Smooth muscle cell (in vitro differentiated cells): ENCODE measurements at regions not wholly inside any gene's neighbourhood (a gene's known extent, or its start where the extent isn't known, plus 50 kb on each side); places are given as distances from the start of the nearest gene placed in this dataset.

Experiments
- DNase-seq: peaks from one replicate; lab custom pipeline; 2025; ENCODE audit not compliant: unreplicated experiment; lab: John Stamatoyannopoulos, UW
- H2AFZ ChIP-seq: fragments of 200-600 bp; sonication (generic); 2 replicates; pipeline ENCODE4 v1.6.0; 2016; ENCODE audit warnings: antibody characterized with exemption, low read depth, mild to moderate bottlenecking
- H3F3A ChIP-seq: fragments of 200-600 bp; sonication (generic); 2 replicates; pipeline ENCODE4 v1.6.0; 2017; ENCODE audit warnings: antibody characterized with exemption, low read depth
- H3K27ac ChIP-seq: fragments of 200-600 bp; sonication (generic); 2 replicates; pipeline ENCODE4 v1.5.1; 2016; ENCODE audit warnings: low read depth, mild to moderate bottlenecking
- H3K27me3 ChIP-seq: fragments of 200-600 bp; sonication (generic); 2 replicates; pipeline ENCODE4 v1.6.1; 2016; ENCODE audit warnings: low read depth, mild to moderate bottlenecking
- H3K36me3 ChIP-seq: fragments of 200-600 bp; sonication (generic); 2 replicates; pipeline ENCODE4 v1.5.1; 2016; ENCODE audit warnings: low read depth
- H3K4me1 ChIP-seq: fragments of 200-600 bp; sonication (generic); 2 replicates; pipeline ENCODE4 v1.5.1; 2016; ENCODE audit warnings: low read depth
- H3K4me2 ChIP-seq: fragments of 200-600 bp; sonication (generic); 2 replicates; pipeline ENCODE4 v1.6.0; 2016; ENCODE audit warnings: mild to moderate bottlenecking
- H3K4me3 ChIP-seq: fragments of 200-600 bp; sonication (generic); 2 replicates; pipeline ENCODE4 v1.5.1; 2016; ENCODE audit warnings: mild to moderate bottlenecking
- H3K79me2 ChIP-seq: fragments of 200-600 bp; sonication (generic); 2 replicates; pipeline ENCODE4 v1.6.0; 2016; ENCODE audit warnings: low read depth, mild to moderate bottlenecking
- H3K9ac ChIP-seq: fragments of 200-600 bp; sonication (generic); 2 replicates; pipeline ENCODE4 v1.6.0; 2016; ENCODE audit warnings: low read depth
- H3K9me3 ChIP-seq: fragments of 200-600 bp; sonication (generic); replicated peaks from 2 replicates; pipeline ENCODE4 v1.5.1; 2016; ENCODE audit warnings: low read depth
- H4K20me1 ChIP-seq: fragments of 200-600 bp; sonication (generic); 2 replicates; pipeline ENCODE4 v1.6.0; 2016; ENCODE audit warnings: low read depth
- WGBS: methylation state at CpG from one replicate; pipeline ENCODE4 v1.1.7; 2016; ENCODE audit warnings: low lambda C conversion rate; 5-methylcytosine and 5-hydroxymethylcytosine counted together
- TF ChIP-seq, protein P1 (sequence below): fragments of 200-600 bp; sonication (generic); IDR thresholded peaks from 2 replicates; pipeline ENCODE4 v1.5.1; 2017; ENCODE audit warnings: borderline replicate concordance, mild to moderate bottlenecking, antibody characterized with exemption; ENCODE audit not compliant: insufficient read depth, poor library complexity, severe bottlenecking

GRCh38 chr12:108438667-108439066, 76.4 kb upstream of the FICD start:
- TF ChIP-seq, protein P1, sequence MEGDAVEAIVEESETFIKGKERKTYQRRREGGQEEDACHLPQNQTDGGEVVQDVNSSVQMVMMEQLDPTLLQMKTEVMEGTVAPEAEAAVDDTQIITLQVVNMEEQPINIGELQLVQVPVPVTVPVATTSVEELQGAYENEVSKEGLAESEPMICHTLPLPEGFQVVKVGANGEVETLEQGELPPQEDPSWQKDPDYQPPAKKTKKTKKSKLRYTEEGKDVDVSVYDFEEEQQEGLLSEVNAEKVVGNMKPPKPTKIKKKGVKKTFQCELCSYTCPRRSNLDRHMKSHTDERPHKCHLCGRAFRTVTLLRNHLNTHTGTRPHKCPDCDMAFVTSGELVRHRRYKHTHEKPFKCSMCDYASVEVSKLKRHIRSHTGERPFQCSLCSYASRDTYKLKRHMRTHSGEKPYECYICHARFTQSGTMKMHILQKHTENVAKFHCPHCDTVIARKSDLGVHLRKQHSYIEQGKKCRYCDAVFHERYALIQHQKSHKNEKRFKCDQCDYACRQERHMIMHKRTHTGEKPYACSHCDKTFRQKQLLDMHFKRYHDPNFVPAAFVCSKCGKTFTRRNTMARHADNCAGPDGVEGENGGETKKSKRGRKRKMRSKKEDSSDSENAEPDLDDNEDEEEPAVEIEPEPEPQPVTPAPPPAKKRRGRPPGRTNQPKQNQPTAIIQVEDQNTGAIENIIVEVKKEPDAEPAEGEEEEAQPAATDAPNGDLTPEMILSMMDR = no peak
- Histone ChIP-seq H3K27me3 (no peaks in the 10 kb centered on the region), H3K9ac (no peak overlapping the region), H3K36me3 (no peaks in the 10 kb centered on the region), H3K4me2 (no peak overlapping the region), H3K27ac (no peak overlapping the region), H2AFZ (no peak overlapping the region), H4K20me1 (no peaks in the 10 kb centered on the region), H3K4me1 (peaks cover 11% of the 10 kb centered on the region), H3K9me3 (no peaks in the 10 kb centered on the region), H3F3A (no peaks in the 10 kb centered on the region), H3K79me2 (no peaks in the 10 kb centered on the region), H3K4me3 (no peak overlapping the region)
- WGBS = 83% methylated on average over 1 of the region's 1 CpG
- no peak for DNase-seq

DNA sequence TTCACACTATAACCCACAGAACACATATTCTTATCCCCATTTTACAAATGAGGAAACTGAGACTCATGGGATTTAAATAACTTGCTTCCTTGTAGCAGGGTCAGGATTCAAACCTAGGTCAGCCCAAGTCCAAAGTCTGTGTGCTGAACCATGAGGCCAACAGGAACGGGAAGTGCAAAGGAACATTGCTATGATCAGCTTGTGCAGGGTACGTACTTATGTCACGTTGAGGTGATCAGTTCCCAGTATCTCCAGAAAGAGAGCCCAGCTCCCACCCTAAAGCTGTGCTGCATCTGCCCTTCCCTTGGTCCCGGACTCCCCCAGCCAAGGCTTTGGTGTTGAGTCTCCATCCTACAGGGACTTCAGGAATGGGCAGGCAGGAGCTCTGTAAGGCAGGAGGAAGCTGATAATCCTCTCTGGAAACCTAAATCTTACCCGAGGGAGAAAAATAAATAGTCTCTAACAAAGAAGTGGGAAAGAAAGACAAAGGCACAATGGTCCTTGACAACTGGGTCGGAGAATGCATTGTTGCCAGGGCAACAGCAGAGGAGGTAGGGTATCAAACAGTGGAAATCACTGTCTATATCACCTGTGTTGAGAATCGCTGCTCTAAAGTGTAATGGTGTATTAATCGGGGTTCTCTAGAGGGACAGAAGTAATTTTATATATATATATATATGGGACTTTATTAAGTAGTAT, 82.5 kb upstream of the FICD start:
- H3K4me2 ChIP-seq = no peak overlapping the region
- no peaks in the 10 kb centered on the region for H3K27me3 ChIP-seq
- no peak overlapping the region for H2AFZ ChIP-seq
- no peaks in the 10 kb centered on the region for H3K9me3 ChIP-seq
- TF ChIP-seq, protein P1 = no peak
- no peaks in the 10 kb centered on the region for H4K20me1 ChIP-seq
- H3K36me3 ChIP-seq = no peaks in the 10 kb centered on the region
- no peaks in the 10 kb centered on the region for H3K4me1 ChIP-seq
- H3F3A ChIP-seq = no peaks in the 10 kb centered on the region
- WGBS = 93% methylated on average over 8 of the region's 8 CpGs
- no peak overlapping the region for H3K4me3 ChIP-seq
- no peak for DNase-seq
- H3K27ac ChIP-seq = no peak overlapping the region
- H3K9ac ChIP-seq = no peak overlapping the region
- H3K79me2 ChIP-seq = no peaks in the 10 kb centered on the region

GRCh38 chr12:108430926-108431325, 84.2 kb upstream of the FICD start:
- Histone ChIP-seq H3K4me3 (no peak overlapping the region), H3K9ac (no peak overlapping the region)
- TF ChIP-seq, protein P1 = no peak

GRCh38 chr12:108430245-108430644, 84.8 kb upstream of the FICD start:
- Histone ChIP-seq H3K27me3 (no peaks in the 10 kb centered on the region), H3K79me2 (no peaks in the 10 kb centered on the region), H3K4me3 (no peak overlapping the region), H3K4me2 (no peak overlapping the region), H3K9ac (no peak overlapping the region), H3K36me3 (no peaks in the 10 kb centered on the region), H4K20me1 (no peaks in the 10 kb centered on the region), H2AFZ (no peak overlapping the region), H3K27ac (no peak overlapping the region), H3F3A (no peaks in the 10 kb centered on the region), H3K9me3 (no peaks in the 10 kb centered on the region), H3K4me1 (peaks cover 7% of the 10 kb centered on the region)
- TF ChIP-seq, protein P1 = no peak
- 85% methylated on average over 6 of the region's 6 CpGs for WGBS
- DNase-seq = no peak

More at GRCh38 chr12:108430926-108431325, 84.2 kb upstream of the FICD start:
- H3K79me2 ChIP-seq = no peaks in the 10 kb centered on the region
- peaks cover under 1% of the 10 kb centered on the region for H3K4me1 ChIP-seq
- H2AFZ ChIP-seq = no peak overlapping the region
- H3K27ac ChIP-seq = no peak overlapping the region
- H3K9me3 ChIP-seq = no peaks in the 10 kb centered on the region
- no peaks in the 10 kb centered on the region for H3K27me3 ChIP-seq
- 0% methylated on average over 1 of the region's 1 CpG for WGBS
- no peak overlapping the region for H3K4me2 ChIP-seq
- H4K20me1 ChIP-seq = no peaks in the 10 kb centered on the region
- DNase-seq = no peak
- H3K36me3 ChIP-seq = no peaks in the 10 kb centered on the region
- H3F3A ChIP-seq = no peaks in the 10 kb centered on the region
